ENCODE measurements at regions not wholly inside any gene's neighbourhood (a gene's known extent, or its start where the extent isn't known, plus 50 kb on each side); places are given as distances from the start of the nearest gene placed in this dataset.

GRCh38 chr4:187562345-187562744 lies 433.2 kb upstream of the ZFP42 start:
- intact Hi-C loops (cut with micrococcal nuclease) = no loop called here

- intact Hi-C loops (cut with micrococcal nuclease) = no loop called here
Observed at GRCh38 chr4:187565416-187565815, 430.2 kb upstream of the ZFP42 start.

- intact Hi-C loops (cut with micrococcal nuclease) = no loop called here
Observed at GRCh38 chr4:187569871-187570270, 425.7 kb upstream of the ZFP42 start.

DNA sequence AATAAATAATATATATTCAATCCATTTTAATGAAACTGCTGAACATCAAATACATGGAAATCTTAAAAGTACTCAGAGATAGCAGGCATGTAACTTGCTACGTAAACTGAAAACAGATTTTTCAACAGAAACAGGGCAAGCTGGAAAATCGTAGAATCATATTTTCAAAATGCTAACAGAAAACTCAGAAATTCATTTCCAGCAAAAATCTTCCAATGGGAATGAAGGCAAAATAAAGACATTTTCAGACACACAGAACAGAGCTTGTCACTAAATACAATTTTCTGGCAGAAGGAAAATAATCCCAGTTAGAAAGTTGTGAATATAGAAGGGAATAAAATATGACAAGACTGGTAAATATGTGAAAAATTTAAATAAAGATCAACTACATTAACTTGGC lies 419.9 kb upstream of the ZFP42 start:
- intact Hi-C loops (cut with micrococcal nuclease) = no loop called here

DNA sequence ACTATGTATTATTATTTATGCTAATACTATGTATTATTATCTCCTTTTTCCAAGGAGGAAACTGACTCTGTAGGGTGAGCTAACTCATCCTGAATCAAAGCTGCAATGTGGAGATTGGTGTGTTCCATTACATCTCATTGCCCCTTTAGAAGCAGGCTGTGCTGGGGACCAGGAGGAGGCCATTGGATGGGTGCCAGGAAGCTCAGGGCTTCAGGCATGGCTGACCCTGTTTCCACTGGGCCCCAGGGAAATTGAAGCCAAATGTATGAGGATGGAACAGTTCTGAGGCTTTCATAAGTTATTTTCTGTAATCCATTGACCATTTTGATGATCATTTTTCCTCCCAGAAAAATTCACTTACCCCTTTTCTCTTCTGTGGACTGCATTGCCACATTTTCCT lies 418.8 kb upstream of the ZFP42 start:
- intact Hi-C loops (cut with micrococcal nuclease) = no loop called here

- intact Hi-C loops (cut with micrococcal nuclease) = no loop called here
Observed at GRCh38 chr4:187577941-187578480, 417.6 kb upstream of the ZFP42 start.

DNA sequence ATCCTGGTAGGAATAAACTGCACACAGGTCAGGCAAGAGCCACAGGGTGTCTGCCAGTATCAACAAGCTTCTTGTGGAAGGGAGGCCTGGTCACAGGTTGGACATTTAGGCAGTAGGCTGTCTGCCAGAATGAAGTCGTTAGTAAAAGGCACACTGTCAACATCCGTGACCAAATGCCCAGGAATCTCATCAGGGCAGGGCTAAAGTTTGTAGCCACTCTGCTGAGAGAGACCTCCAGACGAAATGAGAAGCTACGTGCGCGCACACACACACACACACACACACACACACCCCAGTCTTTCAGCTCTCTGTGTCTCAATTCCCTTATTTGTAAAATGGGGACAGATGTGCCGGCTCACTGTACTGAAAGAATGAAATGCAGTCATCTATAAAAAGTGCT lies 408.7 kb upstream of the ZFP42 start:
- intact Hi-C loops (cut with micrococcal nuclease) = no loop called here

GRCh38 chr4:187598196-187598595 lies 397.4 kb upstream of the ZFP42 start:
- intact Hi-C loops (cut with micrococcal nuclease) = loop anchor here (5.0 kb wide), 1 partner anchor 1314 kb away; no protein-coding TSS in a partner anchor

DNA sequence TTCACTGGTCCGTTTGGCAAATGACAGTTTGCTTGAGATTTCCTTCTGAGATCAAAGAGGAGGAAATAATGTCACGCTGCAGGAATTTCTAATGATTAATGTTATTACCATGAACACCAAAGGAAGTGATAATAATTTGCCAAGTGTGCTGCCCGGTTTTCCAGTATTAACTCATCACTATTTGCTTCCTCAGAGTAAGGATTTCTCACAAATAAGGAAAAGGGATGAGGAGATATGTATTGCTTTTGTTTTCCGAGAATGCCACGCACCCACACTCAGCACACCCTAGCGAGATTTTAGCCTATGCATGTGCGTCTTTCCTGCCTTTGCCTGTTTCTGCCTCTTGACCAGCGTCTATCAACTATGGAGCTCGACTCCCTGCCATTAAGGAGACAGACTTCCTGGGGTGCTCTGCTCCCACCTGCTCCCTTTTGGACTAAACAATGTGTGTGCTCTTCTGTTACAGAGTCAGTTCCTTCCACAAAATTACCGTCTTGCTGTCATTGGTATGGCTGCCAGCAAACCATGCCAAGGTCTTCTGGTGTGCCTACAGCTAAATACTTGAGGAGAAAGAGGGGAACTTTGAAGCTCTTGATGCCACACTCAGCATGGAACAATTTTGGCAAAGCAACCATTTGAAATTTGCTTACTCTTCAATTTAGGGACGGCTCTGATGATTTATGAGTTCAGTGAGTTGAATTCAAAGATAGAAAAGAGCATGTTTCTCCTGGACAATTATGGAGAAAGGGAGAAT lies 393.1 kb upstream of the ZFP42 start:
- intact Hi-C loops (cut with micrococcal nuclease) = no loop called here

DNA sequence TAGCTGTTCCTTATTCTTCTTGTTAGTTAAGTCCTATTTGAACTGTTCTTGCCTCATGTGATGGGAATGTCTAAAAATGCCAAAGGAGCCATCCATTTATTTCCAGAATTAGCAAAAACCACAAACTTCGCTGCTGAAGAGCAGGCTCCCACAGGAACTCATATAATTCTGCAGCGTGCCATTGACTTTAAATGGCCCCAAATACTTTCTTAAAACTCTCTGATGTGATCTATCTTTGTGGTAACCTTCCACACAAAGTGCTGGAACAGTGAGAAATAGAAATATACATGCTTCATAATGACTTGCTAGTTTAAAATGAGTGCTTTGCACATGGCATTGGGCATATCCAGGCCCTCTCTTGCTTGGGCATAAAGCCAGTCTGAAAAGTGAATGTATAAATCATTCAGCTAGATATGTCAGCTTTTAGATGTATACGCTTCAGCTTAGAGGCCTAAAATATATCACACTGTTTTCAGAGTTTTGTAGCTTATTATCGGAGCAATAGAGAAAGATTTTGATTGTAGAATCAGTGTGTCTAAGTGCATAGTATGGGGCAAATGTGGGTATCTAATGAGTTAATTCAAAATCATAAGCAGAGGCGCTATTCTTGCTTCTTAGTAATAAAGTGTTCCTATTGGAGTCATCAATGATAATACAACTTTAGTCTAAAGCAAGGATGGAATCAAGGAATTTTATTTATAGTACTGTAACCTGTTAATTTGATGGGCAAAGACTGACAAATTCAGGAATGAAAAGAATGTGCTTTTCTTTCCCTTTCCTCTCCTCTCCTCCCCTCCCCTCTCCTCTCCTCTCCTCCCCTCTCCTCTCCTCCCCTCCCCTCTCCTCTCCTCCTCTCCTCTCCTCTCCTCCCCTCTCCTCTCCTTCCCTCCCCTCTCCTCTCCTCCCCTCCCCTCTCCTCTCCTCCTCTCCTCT lies 392.2 kb upstream of the ZFP42 start:
- intact Hi-C loops (cut with micrococcal nuclease) = no loop called here

GRCh38 chr4:187604984-187605383 lies 390.6 kb upstream of the ZFP42 start:
- intact Hi-C loops (cut with micrococcal nuclease) = no loop called here

GRCh38 chr4:187606581-187606980 lies 389.0 kb upstream of the ZFP42 start:
- intact Hi-C loops (cut with micrococcal nuclease) = loop anchor here (1.0 kb wide), 1 partner anchor 1596 kb away; no protein-coding TSS in a partner anchor

DNA sequence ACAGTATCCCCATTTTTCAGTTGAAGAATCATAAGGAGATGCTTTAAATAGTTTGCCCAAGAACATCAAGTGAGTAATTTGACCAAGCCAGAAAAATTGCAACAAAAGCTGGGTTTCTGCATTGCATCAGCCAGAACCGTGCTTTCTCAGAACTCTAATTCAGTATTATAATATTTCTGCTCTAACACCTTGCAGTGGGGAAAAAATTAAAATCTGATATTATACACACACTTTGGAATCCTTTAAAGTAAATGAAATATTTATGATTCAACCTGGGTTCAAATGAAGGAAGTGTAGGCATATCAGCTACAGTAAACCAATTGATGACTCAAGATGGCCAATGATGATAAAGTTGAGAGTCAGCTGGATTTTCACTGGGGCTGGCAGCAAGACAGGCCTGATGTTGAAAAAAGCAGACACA lies 387.6 kb upstream of the ZFP42 start:
- intact Hi-C loops (cut with micrococcal nuclease) = no loop called here

GRCh38 chr4:187612301-187612700 lies 383.3 kb upstream of the ZFP42 start:
- intact Hi-C loops (cut with micrococcal nuclease) = no loop called here

- intact Hi-C loops (cut with micrococcal nuclease) = no loop called here
Observed at GRCh38 chr4:187613089-187613839, 382.3 kb upstream of the ZFP42 start.

DNA sequence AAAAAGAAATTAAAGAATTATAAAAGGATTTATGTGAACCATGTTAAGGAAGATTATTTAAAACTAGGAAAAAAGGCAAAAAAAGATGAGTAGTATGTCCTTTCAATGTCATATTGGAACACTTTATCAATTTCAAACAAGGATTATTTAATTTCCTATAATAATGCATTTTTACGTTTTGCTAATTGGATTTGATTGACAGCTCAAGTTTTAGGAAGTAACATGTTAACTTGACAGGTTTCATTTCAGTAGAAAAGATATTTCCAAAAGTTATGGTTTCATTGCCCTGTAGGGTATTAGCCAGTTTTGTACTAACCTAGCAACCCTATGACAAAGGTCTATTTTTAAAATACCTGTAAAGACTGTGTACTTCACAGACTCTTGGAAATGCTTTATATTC lies 379.6 kb upstream of the ZFP42 start:
- intact Hi-C loops (cut with micrococcal nuclease) = no loop called here

DNA sequence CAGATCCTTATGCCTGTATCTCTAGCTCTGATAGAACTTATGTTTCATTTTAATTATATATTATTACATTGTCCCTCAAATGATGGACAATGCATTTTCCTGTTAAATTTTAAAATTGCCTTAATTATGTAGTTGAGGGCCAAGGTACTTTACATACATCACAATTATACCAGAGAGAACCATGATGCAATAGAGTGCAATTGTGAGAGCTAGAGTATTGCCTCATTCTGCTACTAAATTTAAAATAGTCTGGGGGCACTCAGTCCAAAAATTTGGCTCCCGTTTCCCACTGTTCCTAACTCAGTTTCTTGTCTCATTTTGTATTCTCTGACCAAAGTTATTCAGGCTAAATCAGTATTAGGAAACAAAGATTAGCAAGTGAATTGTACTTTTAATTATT lies 378.5 kb upstream of the ZFP42 start:
- intact Hi-C loops (cut with micrococcal nuclease) = no loop called here

GRCh38 chr4:187618701-187619281 lies 376.8 kb upstream of the ZFP42 start:
- intact Hi-C loops (cut with micrococcal nuclease) = no loop called here

- intact Hi-C loops (cut with micrococcal nuclease) = no loop called here
Observed at GRCh38 chr4:187619319-187619718, 376.3 kb upstream of the ZFP42 start.

GRCh38 chr4:187632260-187632995 lies 363.1 kb upstream of the ZFP42 start:
- intact Hi-C loops (cut with micrococcal nuclease) = no loop called here

All from T-helper 2 cell treated with Interferon-gamma antibody and Interleukin-4, amounts not matched to agents 100 ng/mL and 5 ng/mL, for 36 hours (primary cell).